GM21737 (cell line): ENCODE measurements at regions not wholly inside any gene's neighbourhood (a gene's known extent, or its start where the extent isn't known, plus 50 kb on each side); places are given as distances from the start of the nearest gene placed in this dataset.

ENCODE experiments used
- ATAC-seq: cut with Tn5 transposase; IDR thresholded peaks from one replicate; pipeline ENCODE4 v1.9.1; 2021; ENCODE audit warnings: mild to moderate bottlenecking, moderate library complexity; ENCODE audit not compliant: unreplicated experiment

GRCh38 chr9:38166501-38166900 lies 97.5 kb upstream of the SHB start:
- ATAC-seq = no peak

GRCh38 chr9:38164659-38165221 lies 95.7 kb upstream of the SHB start:
- no peak for ATAC-seq

GRCh38 chr9:38163518-38163917 lies 94.5 kb upstream of the SHB start:
- ATAC-seq = no peak

- ATAC-seq = no peak
These were observed 93.5 kb upstream of the SHB start for GRCh38 chr9:38162332-38163211.

- ATAC-seq = no peak
These were observed 91.7 kb upstream of the SHB start for GRCh38 chr9:38160613-38161215.

GRCh38 chr9:38159599-38159998 lies 90.6 kb upstream of the SHB start:
- no peak for ATAC-seq

- no peak for ATAC-seq
These were observed 89.6 kb upstream of the SHB start for GRCh38 chr9:38158628-38159027.

GRCh38 chr9:38157711-38158110 lies 88.7 kb upstream of the SHB start:
- ATAC-seq = no peak

GRCh38 chr9:38154501-38155421 lies 85.7 kb upstream of the SHB start:
- ATAC-seq = no peak

- ATAC-seq = no peak
These were observed 84.9 kb upstream of the SHB start for GRCh38 chr9:38153910-38154291.

- no peak for ATAC-seq
These were observed 84.3 kb upstream of the SHB start for GRCh38 chr9:38153152-38153909.

GRCh38 chr9:38149647-38150046 lies 80.6 kb upstream of the SHB start:
- ATAC-seq = no peak

- ATAC-seq = no peak
These were observed 77.8 kb upstream of the SHB start for GRCh38 chr9:38146844-38147243.

- no peak for ATAC-seq
These were observed 76.6 kb upstream of the SHB start for GRCh38 chr9:38145526-38146053.

GRCh38 chr9:38144421-38144820 lies 75.4 kb upstream of the SHB start:
- no peak for ATAC-seq

- no peak for ATAC-seq
These were observed 72.9 kb upstream of the SHB start for GRCh38 chr9:38141746-38142591.

- no peak for ATAC-seq
These were observed 69.2 kb upstream of the SHB start for GRCh38 chr9:38138276-38138675.

- ATAC-seq = no peak
These were observed 68.3 kb upstream of the SHB start for GRCh38 chr9:38137342-38137741.

- ATAC-seq = no peak
These were observed 67.4 kb upstream of the SHB start for GRCh38 chr9:38136386-38136785.
